Type B pancreatic cell (in vitro differentiated cells): ENCODE measurements at regions not wholly inside any gene's neighbourhood (a gene's known extent, or its start where the extent isn't known, plus 50 kb on each side); places are given as distances from the start of the nearest gene placed in this dataset.

ENCODE experiments used
- DNase-seq: peaks from one replicate; pipeline ENCODE4 v3.0.0; 2021; ENCODE audit warnings: mixed read lengths; ENCODE audit not compliant: unreplicated experiment; ENCODE audit errors: extremely low spot score
- H3K27ac Mint-ChIP-seq: 2 replicates; pipeline ENCODE4 v1.8.0; 2021; ENCODE audit warnings: mild to moderate bottlenecking, mixed read lengths
- H3K27me3 Mint-ChIP-seq: 2 replicates; pipeline ENCODE4 v1.8.0; 2021; ENCODE audit warnings: mixed read lengths
- H3K36me3 Mint-ChIP-seq: 2 replicates; pipeline ENCODE4 v1.8.0; 2021; ENCODE audit warnings: mixed read lengths
- H3K4me1 Mint-ChIP-seq: one replicate; pipeline ENCODE4 v1.8.0; 2021; ENCODE audit warnings: mixed read lengths; ENCODE audit not compliant: unreplicated experiment
- H3K4me3 Mint-ChIP-seq: 2 replicates; pipeline ENCODE4 v1.8.0; 2021; ENCODE audit warnings: mild to moderate bottlenecking, mixed read lengths
- H3K9me3 Mint-ChIP-seq: 2 replicates; pipeline ENCODE4 v1.8.0; 2021; ENCODE audit warnings: mixed read lengths
- CTCF ChIP-seq: fragments of 200-600 bp; sonication (generic); conservative IDR thresholded peaks from 2 replicates; pipeline ENCODE4 v1.5.0; 2021; ENCODE audit warnings: antibody characterized with exemption, mild to moderate bottlenecking

GRCh38 chr1:164131949-164132348 lies 427.0 kb upstream of the PBX1 start:
- H3K27me3 Mint-ChIP-seq: no peaks in the 10 kb centered on the region
- no peak for TF ChIP-seq CTCF
- no peak overlapping the region for H3K4me3 Mint-ChIP-seq
- no peak for DNase-seq
- H3K9me3 Mint-ChIP-seq: no peaks in the 10 kb centered on the region
- H3K4me1 Mint-ChIP-seq: no peaks in the 10 kb centered on the region
- H3K36me3 Mint-ChIP-seq: no peaks in the 10 kb centered on the region
- H3K27ac Mint-ChIP-seq: no peak overlapping the region

GRCh38 chr1:164137273-164137925 lies 421.6 kb upstream of the PBX1 start:
- no peak for TF ChIP-seq CTCF
- no peak overlapping the region for H3K27ac Mint-ChIP-seq
- no peak for DNase-seq
- no peaks in the 10 kb centered on the region for H3K4me1 Mint-ChIP-seq
- H3K9me3 Mint-ChIP-seq: no peaks in the 10 kb centered on the region
- H3K27me3 Mint-ChIP-seq: no peaks in the 10 kb centered on the region
- no peak overlapping the region for H3K4me3 Mint-ChIP-seq
- no peaks in the 10 kb centered on the region for H3K36me3 Mint-ChIP-seq

- Mint-ChIP-seq H3K9me3 (peaks cover 5% of the 10 kb centered on the region), H3K4me1 (no peaks in the 10 kb centered on the region), H3K36me3 (no peaks in the 10 kb centered on the region), H3K27me3 (no peaks in the 10 kb centered on the region), H3K27ac (no peak overlapping the region), H3K4me3 (no peak overlapping the region)
- TF ChIP-seq CTCF: no peak
- DNase-seq: no peak
Observed at GRCh38 chr1:164141797-164142196, 417.2 kb upstream of the PBX1 start.

GRCh38 chr1:164154622-164155021 lies 404.4 kb upstream of the PBX1 start:
- no peak overlapping the region for H3K27ac Mint-ChIP-seq
- H3K4me3 Mint-ChIP-seq: no peak overlapping the region
- no peaks in the 10 kb centered on the region for H3K4me1 Mint-ChIP-seq
- no peaks in the 10 kb centered on the region for H3K27me3 Mint-ChIP-seq
- DNase-seq: no peak
- no peak for TF ChIP-seq CTCF
- H3K9me3 Mint-ChIP-seq: no peaks in the 10 kb centered on the region
- H3K36me3 Mint-ChIP-seq: no peaks in the 10 kb centered on the region

- Mint-ChIP-seq H3K4me3 (no peak overlapping the region), H3K4me1 (no peaks in the 10 kb centered on the region), H3K27me3 (no peaks in the 10 kb centered on the region)
Observed at GRCh38 chr1:164155347-164155746, 403.6 kb upstream of the PBX1 start.

More at GRCh38 chr1:164155347-164155746, 403.6 kb upstream of the PBX1 start:
- DNase-seq: no peak
- H3K36me3 Mint-ChIP-seq: no peaks in the 10 kb centered on the region
- no peaks in the 10 kb centered on the region for H3K9me3 Mint-ChIP-seq
- no peak for TF ChIP-seq CTCF
- no peak overlapping the region for H3K27ac Mint-ChIP-seq
